ENCODE measurements at regions not wholly inside any gene's neighbourhood (a gene's known extent, or its start where the extent isn't known, plus 50 kb on each side); places are given as distances from the start of the nearest gene placed in this dataset.
"Not testable (repeated sequence)": the region's sequence is repeated elsewhere in the genome, so short reads cannot be mapped to it uniquely, and the experiment has no call there.

- peak in 1 of 2 donors; percentile 2 for DNase-seq (ENCODE audit: low read depth in 2 of 2)
Observed at GRCh38 chr2:104976603-104977120, 61.2 kb upstream of the MRPS9 start.

- no peak for DNase-seq (ENCODE audit: low read depth in 2 of 2)
Observed at GRCh38 chr2:104977958-104978357, 59.9 kb upstream of the MRPS9 start.

- DNase-seq (ENCODE audit: low read depth in 2 of 2), result not testable (repeated sequence)
Observed at GRCh38 chr2:104979786-104980185, 58.1 kb upstream of the MRPS9 start.

GRCh38 chr2:104982111-104982510, 55.8 kb upstream of the MRPS9 start:
- no peak for DNase-seq (ENCODE audit: low read depth in 2 of 2)

Data from stimulated activated CD8-positive, alpha-beta memory T cell treated with anti-CD3 and anti-CD28 coated beads, Interleukin-2, amount 100 ng/mL, for 48 hours (primary cell).